Kasumi-1 (cell line): ENCODE measurements at regions not wholly inside any gene's neighbourhood (a gene's known extent, or its start where the extent isn't known, plus 50 kb on each side); places are given as distances from the start of the nearest gene placed in this dataset.
"Not testable (repeated sequence)": the region's sequence is repeated elsewhere in the genome, so short reads cannot be mapped to it uniquely, and the experiment has no call there.

Experiments used
- DNase-seq, 2 experiments: peaks; one replicate each; lab custom pipeline; 2025; lab: John Stamatoyannopoulos, UW

GRCh38 chr16:29310852-29311314, 95.6 kb downstream of the NPIPB11 start:
- DNase-seq = no peak

- not testable (repeated sequence) for DNase-seq
Measured at GRCh38 chr16:29310243-29310642, 96.3 kb downstream of the NPIPB11 start.

GRCh38 chr16:29309601-29310000, 96.9 kb downstream of the NPIPB11 start:
- not testable (repeated sequence) for DNase-seq

GRCh38 chr16:29308644-29309546, 97.6 kb downstream of the NPIPB11 start:
- DNase-seq = no peak

- DNase-seq = no peak
Measured at GRCh38 chr16:29307598-29308507, 98.7 kb downstream of the NPIPB11 start.

- no peak for DNase-seq
Measured at GRCh38 chr16:29306943-29307597, 99.4 kb downstream of the NPIPB11 start.

GRCh38 chr16:29306201-29306600, 100.3 kb downstream of the NPIPB11 start:
- DNase-seq = no peak

- not testable (repeated sequence) for DNase-seq
Measured at GRCh38 chr16:29305018-29305417, 101.5 kb downstream of the NPIPB11 start.

GRCh38 chr16:29304251-29304650, 102.3 kb downstream of the NPIPB11 start:
- DNase-seq = no peak

- no peak for DNase-seq
Measured at GRCh38 chr16:29303520-29303919, 103.0 kb downstream of the NPIPB11 start.

- DNase-seq = no peak
Measured at GRCh38 chr16:29302976-29303375, 103.5 kb downstream of the NPIPB11 start.

- DNase-seq = not testable (repeated sequence)
Measured at GRCh38 chr16:29302433-29302832, 104.1 kb downstream of the NPIPB11 start.

GRCh38 chr16:29301662-29302285, 104.7 kb downstream of the NPIPB11 start:
- DNase-seq = not testable (repeated sequence)

- DNase-seq = not testable (repeated sequence)
Measured at GRCh38 chr16:29300541-29301535, 105.7 kb downstream of the NPIPB11 start.

GRCh38 chr16:29300030-29300491, 106.5 kb downstream of the NPIPB11 start:
- peak; percentile 8 to 11 for DNase-seq

GRCh38 chr16:29298997-29299396, 107.5 kb downstream of the NPIPB11 start:
- not testable (repeated sequence) for DNase-seq

- not testable (repeated sequence) for DNase-seq
Measured at GRCh38 chr16:29298307-29298706, 108.2 kb downstream of the NPIPB11 start.

- DNase-seq = not testable (repeated sequence)
Measured at GRCh38 chr16:29297809-29298177, 108.7 kb downstream of the NPIPB11 start.

- DNase-seq = not testable (repeated sequence)
Measured at GRCh38 chr16:29297144-29297808, 109.2 kb downstream of the NPIPB11 start.
